Esophagus (tissue), 2 donors: ENCODE measurements at regions not wholly inside any gene's neighbourhood (a gene's known extent, or its start where the extent isn't known, plus 50 kb on each side); places are given as distances from the start of the nearest gene placed in this dataset.
"Not testable (repeated sequence)": the region's sequence is repeated elsewhere in the genome, so short reads cannot be mapped to it uniquely, and the experiment has no call there.

Experiments
- H3K27ac ChIP-seq, 2 donors: one replicate each; pipeline ENCODE4 v1.5.1; 2013; ENCODE audit warnings: low read depth in 2 of 2, mild to moderate bottlenecking in 2 of 2, inconsistent platforms in 1 of 2, low read length in 1 of 2, moderate library complexity in 1 of 2
- H3K27me3 ChIP-seq, 2 donors: one replicate each; pipeline ENCODE4 v1.6.1; 2013; ENCODE audit warnings: low read length in 2 of 2, control low read depth in 1 of 2, mild to moderate bottlenecking in 1 of 2; ENCODE audit not compliant: insufficient read depth in 2 of 2, control insufficient read depth in 1 of 2
- H3K36me3 ChIP-seq, 2 donors: one replicate each; pipeline ENCODE4 v1.6.1; 2013; ENCODE audit warnings: low read length in 1 of 2; ENCODE audit not compliant: control insufficient read depth in 2 of 2, insufficient read depth in 2 of 2
- H3K4me1 ChIP-seq, 2 donors: one replicate each; pipeline ENCODE4 v1.6.1; 2013; ENCODE audit warnings: low read length in 1 of 2; ENCODE audit not compliant: control insufficient read depth in 2 of 2, insufficient read depth in 2 of 2
- H3K4me3 ChIP-seq, 2 donors: one replicate each; pipeline ENCODE4 v1.5.1; 2013; ENCODE audit warnings: low read length in 2 of 2, mild to moderate bottlenecking in 2 of 2, low read depth in 1 of 2, moderate library complexity in 1 of 2
- H3K9me3 ChIP-seq, 2 donors: one replicate each; pipeline ENCODE4 v1.6.1; 2013; ENCODE audit warnings: mild to moderate bottlenecking in 2 of 2, low read depth in 1 of 2, low read length in 1 of 2, moderate library complexity in 1 of 2; ENCODE audit not compliant: control insufficient read depth in 2 of 2, insufficient read depth in 1 of 2
- WGBS, 2 donors: extraction: QIAGEN DNeasy Blood & Tissue Kit; methylation state at CpG; one replicate each; pipeline ENCODE4 v1.1.7; 2013; 5-methylcytosine and 5-hydroxymethylcytosine counted together
- donor health status: healthy with polysubstance abuse.
- donor health status: Bipolar disorder and iron deficiency.

DNA sequence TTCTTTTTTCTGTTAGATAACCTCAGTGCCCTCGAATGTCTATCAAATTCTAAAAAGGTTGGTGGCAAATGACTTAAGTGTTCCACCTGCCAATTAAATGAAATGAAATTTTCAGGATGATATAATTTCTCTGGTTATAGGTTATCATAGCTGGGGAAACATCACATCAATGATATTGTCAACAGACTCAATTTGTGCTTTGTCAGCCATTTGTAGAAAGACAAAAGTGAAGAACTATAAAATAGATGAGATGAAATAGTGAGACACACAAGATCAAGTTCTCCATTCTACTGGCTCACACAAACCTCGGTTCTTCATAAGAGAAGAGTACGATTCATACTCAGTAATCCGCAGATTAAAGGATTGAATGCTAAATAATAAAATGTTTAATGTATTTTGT, 1443.2 kb upstream of the FLRT2 start:
- Histone ChIP-seq H3K27me3 (no peaks in the 10 kb centered on the region), H3K4me1 (peaks cover 2 to 3% of the 10 kb centered on the region in 2 donors), H3K4me3 (no peak overlapping the region), H3K9me3 (no peaks in the 10 kb centered on the region), H3K27ac (no peak overlapping the region), H3K36me3 (no peaks in the 10 kb centered on the region)
- WGBS, 2 donors = 81 to 83% methylated on average over 4 of the region's 4 CpGs

DNA sequence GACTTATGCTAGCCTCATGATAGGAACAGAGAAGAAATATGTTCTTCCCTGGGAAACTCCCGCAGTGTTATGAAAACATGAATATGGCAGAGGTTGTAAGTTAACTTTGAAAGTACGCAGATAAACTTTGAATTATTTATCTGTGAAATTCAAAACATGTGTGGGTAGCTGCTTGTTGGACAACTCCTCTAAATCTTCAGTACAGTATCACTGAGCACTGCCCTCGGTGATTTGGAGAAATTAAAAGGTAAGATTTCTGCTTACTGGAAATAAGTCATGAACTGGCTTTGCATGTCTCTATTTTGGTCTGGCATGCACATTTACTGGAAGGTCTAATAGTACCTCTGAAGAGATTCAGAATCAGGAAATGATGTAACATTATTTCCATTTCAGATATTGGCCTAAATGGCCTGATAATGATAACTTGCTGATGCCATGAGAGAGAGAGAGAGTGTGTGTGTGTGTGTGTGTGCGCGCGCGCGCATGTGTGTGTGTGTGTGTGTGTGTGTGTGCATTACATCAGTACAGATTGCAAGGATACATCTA, 1441.9 kb upstream of the FLRT2 start:
- H3K4me1 ChIP-seq = peaks cover 2 to 3% of the 10 kb centered on the region in 2 donors
- WGBS, 2 donors = 78 to 83% methylated on average over 8 of the region's 8 CpGs
- H3K9me3 ChIP-seq = no peaks in the 10 kb centered on the region
- H3K27ac ChIP-seq = peak overlapping the region in 1 of 2 donors; percentile 9
- no peak overlapping the region for H3K4me3 ChIP-seq
- H3K27me3 ChIP-seq = no peaks in the 10 kb centered on the region
- H3K36me3 ChIP-seq = no peaks in the 10 kb centered on the region

DNA sequence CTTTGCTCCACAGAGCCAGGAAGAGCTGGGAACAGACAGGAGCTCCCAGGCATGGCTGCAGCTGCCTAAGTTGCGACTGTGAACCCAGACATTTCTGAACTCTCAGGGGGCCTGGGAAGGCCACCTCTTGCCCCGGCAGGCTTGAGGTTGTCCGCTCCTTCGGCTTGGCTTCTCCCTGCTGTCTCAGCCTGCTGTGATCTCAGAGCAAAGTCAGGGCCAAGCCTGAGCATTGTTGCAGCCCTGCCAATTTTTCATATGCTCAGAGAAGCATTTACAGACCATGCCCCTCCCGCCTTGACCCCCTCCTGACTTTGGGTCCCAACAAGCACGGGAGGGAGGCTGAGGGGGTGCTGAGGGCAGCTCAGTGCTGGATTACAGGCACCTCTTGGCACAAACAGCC, 1439.1 kb upstream of the FLRT2 start:
- Histone ChIP-seq H3K4me1 (no peaks in the 10 kb centered on the region), H3K9me3 (no peaks in the 10 kb centered on the region), H3K36me3 (no peaks in the 10 kb centered on the region), H3K4me3 (no peak overlapping the region), H3K27ac (no peak overlapping the region), H3K27me3 (no peaks in the 10 kb centered on the region)
- 61 to 66% methylated on average over 6 of the region's 6 CpGs for WGBS, 2 donors

DNA sequence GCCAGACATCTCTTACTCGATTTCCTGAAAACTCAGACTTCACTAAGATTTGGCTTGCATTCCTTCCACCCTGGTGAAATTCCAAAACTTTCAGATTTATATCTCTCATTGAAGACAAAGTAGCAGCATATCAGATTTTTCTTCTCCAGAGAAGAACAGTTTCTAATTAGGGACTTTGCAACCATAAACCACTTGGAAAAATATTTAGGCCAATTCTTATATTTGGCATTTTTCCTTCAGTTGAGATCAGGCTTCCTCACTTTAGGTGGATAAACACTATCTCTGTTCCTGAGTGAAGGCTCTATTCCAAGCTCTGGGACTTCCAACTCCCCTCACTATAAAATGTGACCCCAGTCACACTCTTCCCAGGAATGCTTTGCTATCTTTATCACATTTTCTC, 1434.3 kb upstream of the FLRT2 start:
- no peaks in the 10 kb centered on the region for H3K27me3 ChIP-seq
- no peaks in the 10 kb centered on the region for H3K36me3 ChIP-seq
- no peaks in the 10 kb centered on the region for H3K4me1 ChIP-seq
- 31 to 37% methylated on average over 1 of the region's 1 CpG for WGBS, 2 donors
- H3K27ac ChIP-seq = no peak overlapping the region
- H3K9me3 ChIP-seq = no peaks in the 10 kb centered on the region
- no peak overlapping the region for H3K4me3 ChIP-seq

DNA sequence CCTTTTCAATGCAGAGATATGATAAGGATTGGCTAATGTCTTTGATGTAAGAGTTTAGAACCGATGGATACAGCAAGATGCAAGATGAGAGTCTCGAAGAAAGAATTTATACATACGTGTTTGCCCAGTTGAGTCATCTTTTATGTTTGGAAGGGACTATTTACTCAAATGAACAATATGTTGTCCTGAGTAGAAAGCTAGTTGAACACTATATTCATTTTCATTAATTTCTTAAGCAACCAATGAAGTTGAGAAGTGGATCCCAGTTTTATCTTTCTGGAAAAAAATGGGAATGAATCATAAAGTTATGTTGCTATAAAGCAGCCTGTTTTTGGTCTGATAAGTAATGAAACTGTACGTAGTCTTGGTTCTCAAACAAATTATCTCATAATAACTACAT, 1431.7 kb upstream of the FLRT2 start:
- no peaks in the 10 kb centered on the region for H3K36me3 ChIP-seq
- 92 to 95% methylated on average over 4 of the region's 4 CpGs for WGBS, 2 donors
- no peak overlapping the region for H3K4me3 ChIP-seq
- H3K27me3 ChIP-seq = no peaks in the 10 kb centered on the region
- H3K9me3 ChIP-seq = no peaks in the 10 kb centered on the region
- H3K4me1 ChIP-seq = no peaks in the 10 kb centered on the region
- H3K27ac ChIP-seq = no peak overlapping the region

DNA sequence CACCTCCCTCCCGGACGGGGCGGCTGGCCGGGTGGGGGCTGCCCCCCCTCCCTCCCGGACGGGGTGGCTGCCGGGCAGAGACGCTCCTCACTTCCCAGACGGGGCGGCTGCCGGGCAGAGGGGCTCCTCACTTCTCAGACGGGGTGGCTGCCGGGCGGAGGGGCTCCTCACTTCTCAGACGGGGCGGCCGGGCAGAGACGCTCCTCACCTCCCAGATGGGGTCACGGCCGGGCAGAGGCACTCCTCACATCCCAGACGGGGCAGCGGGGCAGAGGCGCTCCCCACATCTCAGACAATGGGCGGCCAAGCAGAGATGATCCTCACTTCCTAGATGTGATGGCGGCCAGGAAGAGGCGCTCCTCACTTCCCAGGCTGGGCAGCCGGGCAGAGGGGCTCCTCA, 1430.4 kb upstream of the FLRT2 start:
- H3K36me3 ChIP-seq, H3K9me3 ChIP-seq, H3K27ac ChIP-seq, H3K27me3 ChIP-seq, H3K4me1 ChIP-seq, H3K4me3 ChIP-seq: not testable (repeated sequence)
- 97 to 98% methylated on average over 9 to 25 of the region's 27 CpGs for WGBS, 2 donors

DNA sequence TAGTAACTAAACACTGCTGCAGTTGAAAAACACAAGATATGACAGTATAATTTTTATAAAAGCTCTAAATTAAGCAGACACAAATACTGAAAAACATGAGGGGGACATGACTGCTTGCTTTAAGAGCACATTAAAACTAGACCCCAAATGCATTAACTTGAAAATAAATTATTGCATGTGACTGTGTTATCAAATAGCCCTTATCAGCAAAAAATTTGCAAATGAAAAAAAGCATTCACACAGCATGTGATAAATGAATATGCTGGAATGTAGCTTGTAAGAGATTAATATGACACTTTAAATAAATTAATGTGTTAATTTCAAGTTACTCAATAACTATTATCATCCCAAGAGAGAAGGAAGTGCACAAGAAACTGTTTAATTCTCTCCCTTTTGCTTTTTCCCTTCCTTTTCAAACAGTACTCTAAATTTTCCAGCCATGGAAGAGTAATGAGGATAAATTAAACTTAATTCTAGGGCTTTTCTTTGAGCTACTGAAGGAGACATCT, 1422.1 kb upstream of the FLRT2 start:
- H3K36me3 ChIP-seq = no peaks in the 10 kb centered on the region
- no peak overlapping the region for H3K4me3 ChIP-seq
- H3K27ac ChIP-seq = no peak overlapping the region
- no peaks in the 10 kb centered on the region for H3K4me1 ChIP-seq
- no peaks in the 10 kb centered on the region for H3K27me3 ChIP-seq
- no peaks in the 10 kb centered on the region for H3K9me3 ChIP-seq

DNA sequence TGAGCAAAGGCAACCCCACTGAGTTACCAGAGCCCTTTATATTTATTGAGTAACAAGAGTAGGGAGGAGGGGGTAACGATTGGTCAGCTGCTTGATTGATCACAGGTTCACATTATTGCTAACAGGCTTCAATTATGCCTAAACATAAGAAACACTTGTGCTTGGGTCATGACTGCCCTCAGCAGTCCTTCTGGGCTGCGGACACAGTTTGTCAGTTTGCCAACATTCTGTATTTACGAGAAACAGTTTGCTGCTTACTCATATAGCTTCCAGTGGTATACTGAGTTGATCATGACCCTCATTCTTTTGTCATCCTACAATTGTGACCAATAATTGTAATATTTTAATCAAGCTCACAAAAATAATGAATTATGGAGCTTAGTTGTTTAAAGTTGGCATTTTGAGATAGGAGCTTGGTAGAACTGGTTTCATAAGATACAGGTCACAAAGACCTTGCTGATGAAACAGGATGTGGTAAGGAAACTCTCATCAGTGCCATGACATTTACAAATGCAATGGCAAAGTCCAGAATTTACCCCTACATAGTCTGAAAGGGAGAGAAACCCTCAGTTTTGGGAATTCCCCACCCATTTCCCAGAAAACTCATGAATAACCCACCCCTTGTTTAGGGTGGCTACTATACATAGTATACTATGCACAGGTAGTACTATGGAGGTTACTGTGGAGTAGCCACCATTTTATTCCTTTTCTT, 1421.0 kb upstream of the FLRT2 start:
- 65 to 91% methylated on average over 3 of the region's 3 CpGs for whole genome bisulfite sequencing, 2 donors
- Histone ChIP-seq H3K4me1 (no peaks in the 10 kb centered on the region), H3K4me3 (no peak overlapping the region), H3K27ac (no peak overlapping the region), H3K9me3 (peaks cover 0 to 2% of the 10 kb centered on the region in 2 donors), H3K27me3 (no peaks in the 10 kb centered on the region), H3K36me3 (no peaks in the 10 kb centered on the region)

DNA sequence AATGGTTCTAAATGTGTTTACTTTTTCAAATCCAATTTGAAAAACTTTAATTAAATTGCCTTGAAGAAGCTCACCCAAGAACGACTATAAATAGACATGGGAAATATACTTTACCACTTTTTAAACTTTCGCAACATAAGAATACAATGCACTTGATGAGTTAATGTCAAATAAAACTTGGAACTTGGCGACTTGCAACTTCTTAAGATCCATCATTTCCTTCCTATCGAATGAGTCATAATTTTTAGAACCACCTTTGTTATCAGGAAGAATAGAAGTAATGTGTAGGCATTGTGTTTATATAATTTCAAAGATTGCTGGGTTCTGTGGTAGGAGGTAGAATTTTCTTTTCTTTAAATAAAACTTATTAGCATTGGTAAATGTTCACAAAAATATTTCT, 1417.4 kb upstream of the FLRT2 start:
- no peak overlapping the region for H3K27ac ChIP-seq
- H3K9me3 ChIP-seq = peaks cover 1 to 2% of the 10 kb centered on the region in 2 donors
- no peaks in the 10 kb centered on the region for H3K36me3 ChIP-seq
- H3K27me3 ChIP-seq = no peaks in the 10 kb centered on the region
- no peaks in the 10 kb centered on the region for H3K4me1 ChIP-seq
- WGBS, 2 donors = 60 to 62% methylated on average over 4 of the region's 4 CpGs
- H3K4me3 ChIP-seq = no peak overlapping the region

DNA sequence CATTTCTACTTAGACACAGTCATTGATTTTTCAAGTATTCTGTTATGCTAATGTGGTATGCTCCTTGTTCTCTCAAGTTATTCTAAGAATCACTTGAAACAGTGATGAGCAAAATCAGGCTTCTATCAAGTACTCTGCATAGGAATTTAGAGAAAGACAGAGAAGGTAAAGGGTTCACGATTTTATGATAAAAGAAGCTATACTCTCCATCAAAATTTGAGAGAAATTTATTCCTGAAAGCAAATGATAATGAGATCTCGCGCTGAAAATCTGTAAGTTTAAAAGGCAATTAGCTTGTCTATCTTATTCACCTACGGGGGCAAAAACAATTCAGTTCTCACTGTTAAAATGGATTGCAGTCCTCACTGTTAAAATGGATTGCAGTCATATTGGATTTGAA, 1404.3 kb upstream of the FLRT2 start:
- Histone ChIP-seq H3K36me3 (no peaks in the 10 kb centered on the region), H3K27me3 (no peaks in the 10 kb centered on the region), H3K4me1 (no peaks in the 10 kb centered on the region), H3K9me3 (no peaks in the 10 kb centered on the region), H3K27ac (no peak overlapping the region), H3K4me3 (no peak overlapping the region)
- WGBS, 2 donors = 89% methylated on average over 4 of the region's 4 CpGs
